ENCODE measurements at regions not wholly inside any gene's neighbourhood (a gene's known extent, or its start where the extent isn't known, plus 50 kb on each side); places are given as distances from the start of the nearest gene placed in this dataset.

DNA sequence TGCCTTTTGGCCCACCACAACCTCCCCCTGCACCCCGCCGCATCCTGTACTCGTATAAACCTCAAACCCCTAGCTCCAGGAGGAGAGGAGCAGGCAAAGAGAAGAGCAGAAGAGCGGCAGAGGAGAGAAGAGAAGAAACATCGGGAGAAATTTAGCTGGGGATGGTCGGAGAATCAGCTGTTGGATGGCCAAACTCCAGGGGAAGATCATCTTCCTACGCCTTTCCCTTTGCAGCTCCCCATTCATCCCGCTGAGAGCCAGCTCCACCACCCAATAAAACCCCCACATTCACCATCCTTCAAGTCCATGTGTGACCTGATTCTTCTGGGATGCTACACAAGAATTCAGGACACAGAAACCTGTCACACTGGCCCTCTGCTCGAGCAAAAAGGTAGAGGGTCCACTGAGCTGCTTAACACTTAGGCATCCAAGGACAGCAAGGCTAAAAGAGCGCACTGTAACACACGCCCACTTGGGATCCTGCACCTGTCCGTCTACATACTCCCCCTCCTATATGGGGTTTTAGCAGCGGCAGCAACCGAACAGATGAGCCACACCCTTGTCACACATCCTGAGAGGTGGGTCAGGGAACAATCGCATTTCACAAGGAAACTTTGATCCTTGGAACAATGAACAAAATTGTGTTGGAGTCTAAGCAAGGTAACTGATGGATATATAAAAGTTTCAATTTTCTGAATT, 51.6 kb upstream of the MIR17HG start:
- no peaks in the 10 kb centered on the region; the same call in 1 of the 2 replicates for H3K9me2 ChIP-seq (replicated peaks; ENCODE audit: insufficient read depth, low read length)
- no peak overlapping the region for H2AFZ ChIP-seq (ENCODE audit: low read depth, low read length, severe bottlenecking)
- no peak overlapping the region for H3K4me2 ChIP-seq (ENCODE audit: low read depth, low read length, poor library complexity, severe bottlenecking)
- H3K27ac ChIP-seq (ENCODE audit: low read depth, low read length) = no peak overlapping the region
- TF ChIP-seq, protein P1, sequence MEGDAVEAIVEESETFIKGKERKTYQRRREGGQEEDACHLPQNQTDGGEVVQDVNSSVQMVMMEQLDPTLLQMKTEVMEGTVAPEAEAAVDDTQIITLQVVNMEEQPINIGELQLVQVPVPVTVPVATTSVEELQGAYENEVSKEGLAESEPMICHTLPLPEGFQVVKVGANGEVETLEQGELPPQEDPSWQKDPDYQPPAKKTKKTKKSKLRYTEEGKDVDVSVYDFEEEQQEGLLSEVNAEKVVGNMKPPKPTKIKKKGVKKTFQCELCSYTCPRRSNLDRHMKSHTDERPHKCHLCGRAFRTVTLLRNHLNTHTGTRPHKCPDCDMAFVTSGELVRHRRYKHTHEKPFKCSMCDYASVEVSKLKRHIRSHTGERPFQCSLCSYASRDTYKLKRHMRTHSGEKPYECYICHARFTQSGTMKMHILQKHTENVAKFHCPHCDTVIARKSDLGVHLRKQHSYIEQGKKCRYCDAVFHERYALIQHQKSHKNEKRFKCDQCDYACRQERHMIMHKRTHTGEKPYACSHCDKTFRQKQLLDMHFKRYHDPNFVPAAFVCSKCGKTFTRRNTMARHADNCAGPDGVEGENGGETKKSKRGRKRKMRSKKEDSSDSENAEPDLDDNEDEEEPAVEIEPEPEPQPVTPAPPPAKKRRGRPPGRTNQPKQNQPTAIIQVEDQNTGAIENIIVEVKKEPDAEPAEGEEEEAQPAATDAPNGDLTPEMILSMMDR (IDR thresholded peaks at IDR 0.05; ENCODE audit: insufficient read depth, low read length, poor library complexity, severe bottlenecking) = no peak
- TF ChIP-seq EZH2phosphoT487 (conservative IDR thresholded peaks at IDR 0.05; ENCODE audit: low read length) = no peak
- H3K79me2 ChIP-seq (ENCODE audit: insufficient read depth, low read length) = no peaks in the 10 kb centered on the region
- H4K20me1 ChIP-seq (ENCODE audit: low read depth, low read length) = no peaks in the 10 kb centered on the region
- H3K4me3 ChIP-seq (ENCODE audit: insufficient read depth, low read length, poor library complexity, severe bottlenecking) = no peak overlapping the region
- H3F3A ChIP-seq (ENCODE audit: insufficient read depth) = no peaks in the 10 kb centered on the region
- H3K9me3 ChIP-seq (ENCODE audit: insufficient read depth, low read length) = no peaks in the 10 kb centered on the region; the same call in 1 of the 2 replicates
- no peaks in the 10 kb centered on the region for H3K36me3 ChIP-seq (ENCODE audit: low read length)
- no peak overlapping the region for H3K9ac ChIP-seq (ENCODE audit: low read length)
- H3K27me3 ChIP-seq (ENCODE audit: low read length) = no peaks in the 10 kb centered on the region; the same call in 1 of the 2 replicates

DNA sequence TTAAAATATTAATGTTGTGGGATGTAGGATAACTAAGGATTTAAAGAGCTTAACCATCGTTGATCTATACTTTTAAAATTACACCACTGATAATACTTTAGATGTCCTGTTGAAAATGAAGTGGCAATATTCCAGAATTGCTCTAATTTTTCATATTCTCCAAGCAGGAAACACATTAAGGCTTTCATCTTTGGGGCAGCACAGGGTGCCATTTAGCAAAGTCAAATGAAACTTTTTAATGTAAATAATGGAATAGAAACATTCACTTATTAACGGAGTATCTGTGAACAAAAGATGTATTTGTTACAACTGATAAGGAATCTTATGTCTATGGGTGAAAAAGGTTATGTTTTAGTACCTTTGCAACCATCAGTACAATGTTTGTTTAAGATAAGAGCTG, 50.0 kb upstream of the MIR17HG start:
- H3K27ac ChIP-seq (ENCODE audit: low read depth, low read length) = no peak overlapping the region
- H3K36me3 ChIP-seq (ENCODE audit: low read length) = no peaks in the 10 kb centered on the region
- H3K9ac ChIP-seq (ENCODE audit: low read length) = no peak overlapping the region
- H3K4me2 ChIP-seq (ENCODE audit: low read depth, low read length, poor library complexity, severe bottlenecking) = no peak overlapping the region
- H3K9me2 ChIP-seq (replicated peaks; ENCODE audit: insufficient read depth, low read length) = no peaks in the 10 kb centered on the region; the same call in 1 of the 2 replicates
- H4K20me1 ChIP-seq (ENCODE audit: low read depth, low read length) = no peaks in the 10 kb centered on the region
- no peaks in the 10 kb centered on the region; the same call in 1 of the 2 replicates for H3K27me3 ChIP-seq (ENCODE audit: low read length)
- no peaks in the 10 kb centered on the region for H3K79me2 ChIP-seq (ENCODE audit: insufficient read depth, low read length)
- TF ChIP-seq, protein P1 (IDR thresholded peaks at IDR 0.05; ENCODE audit: insufficient read depth, low read length, poor library complexity, severe bottlenecking) = no peak
- no peak for TF ChIP-seq EZH2phosphoT487 (conservative IDR thresholded peaks at IDR 0.05; ENCODE audit: low read length)
- H3F3A ChIP-seq (ENCODE audit: insufficient read depth) = no peaks in the 10 kb centered on the region
- H3K4me3 ChIP-seq (ENCODE audit: insufficient read depth, low read length, poor library complexity, severe bottlenecking) = no peak overlapping the region
- H2AFZ ChIP-seq (ENCODE audit: low read depth, low read length, severe bottlenecking) = no peak overlapping the region
- no peaks in the 10 kb centered on the region; the same call in 1 of the 2 replicates for H3K9me3 ChIP-seq (ENCODE audit: insufficient read depth, low read length)
